Hepatocyte (in vitro differentiated cells): ENCODE measurements at regions not wholly inside any gene's neighbourhood (a gene's known extent, or its start where the extent isn't known, plus 50 kb on each side); places are given as distances from the start of the nearest gene placed in this dataset.

Source experiments
- DNase-seq: peaks from one replicate; pipeline ENCODE4 v3.0.0-alpha.2; 2016; ENCODE audit warnings: low spot score
- H2AFZ ChIP-seq: fragments of 200-600 bp; sonication (generic); 2 replicates; pipeline ENCODE4 v1.6.0; 2016; ENCODE audit warnings: antibody characterized with exemption, mild to moderate bottlenecking
- H3K27ac ChIP-seq: fragments of 200-600 bp; sonication (generic); 2 replicates; pipeline ENCODE4 v1.5.1; 2016; ENCODE audit warnings: mild to moderate bottlenecking
- H3K27me3 ChIP-seq: fragments of 200-600 bp; sonication (generic); 2 replicates; pipeline ENCODE4 v1.6.1; 2016
- H3K36me3 ChIP-seq: fragments of 200-600 bp; sonication (generic); replicated peaks from 2 replicates; pipeline ENCODE4 v1.5.1; 2016; ENCODE audit warnings: low read depth; ENCODE audit not compliant: insufficient read depth
- H3K4me1 ChIP-seq: fragments of 200-600 bp; sonication (generic); 2 replicates; pipeline ENCODE4 v1.5.1; 2016; ENCODE audit warnings: mild to moderate bottlenecking, moderate library complexity; ENCODE audit not compliant: insufficient read depth
- H3K4me2 ChIP-seq: fragments of 200-600 bp; sonication (generic); 2 replicates; pipeline ENCODE4 v1.6.0; 2016
- H3K4me3 ChIP-seq: fragments of 200-600 bp; sonication (generic); 2 replicates; pipeline ENCODE4 v1.5.1; 2016; ENCODE audit warnings: mild to moderate bottlenecking
- H3K79me2 ChIP-seq: fragments of 200-600 bp; sonication (generic); 2 replicates; pipeline ENCODE4 v1.6.0; 2017; ENCODE audit warnings: mild to moderate bottlenecking
- H3K9me2 ChIP-seq: fragments of 200-600 bp; sonication (generic); replicated peaks from 2 replicates; pipeline ENCODE4 v1.6.0; 2017; ENCODE audit warnings: mild to moderate bottlenecking; ENCODE audit not compliant: insufficient read depth
- H3K9me3 ChIP-seq: fragments of 200-600 bp; sonication (generic); 2 replicates; pipeline ENCODE4 v1.5.1; 2016; ENCODE audit warnings: low read depth, mild to moderate bottlenecking
- H4K20me1 ChIP-seq: fragments of 200-600 bp; sonication (generic); 2 replicates; pipeline ENCODE4 v1.6.0; 2016; ENCODE audit warnings: mild to moderate bottlenecking; ENCODE audit not compliant: insufficient read depth, poor library complexity, severe bottlenecking
- CTCF ChIP-seq: fragments of 200-600 bp; sonication (generic); IDR thresholded peaks from 2 replicates; pipeline ENCODE4 v1.5.1; 2016; ENCODE audit warnings: antibody characterized with exemption, mild to moderate bottlenecking; ENCODE audit not compliant: poor library complexity
- EZH2 ChIP-seq: fragments of 200-600 bp; sonication (generic); IDR thresholded peaks from 2 replicates; pipeline ENCODE4 v1.6.1; 2016; ENCODE audit warnings: antibody characterized with exemption, mild to moderate bottlenecking, borderline replicate concordance
- EZH2phosphoT487 ChIP-seq: fragments of 200-600 bp; sonication (generic); IDR thresholded peaks from one replicate; pipeline ENCODE4 v1.6.1; 2018; ENCODE audit warnings: antibody characterized with exemption, mild to moderate bottlenecking, low read depth, moderate library complexity; ENCODE audit not compliant: unreplicated experiment, severe bottlenecking
- WGBS: methylation state at CpG from one replicate; pipeline ENCODE4 v1.1.6; 2016; ENCODE audit warnings: low lambda C conversion rate; ENCODE audit errors: missing lambda C conversion rate; 5-methylcytosine and 5-hydroxymethylcytosine counted together

DNA sequence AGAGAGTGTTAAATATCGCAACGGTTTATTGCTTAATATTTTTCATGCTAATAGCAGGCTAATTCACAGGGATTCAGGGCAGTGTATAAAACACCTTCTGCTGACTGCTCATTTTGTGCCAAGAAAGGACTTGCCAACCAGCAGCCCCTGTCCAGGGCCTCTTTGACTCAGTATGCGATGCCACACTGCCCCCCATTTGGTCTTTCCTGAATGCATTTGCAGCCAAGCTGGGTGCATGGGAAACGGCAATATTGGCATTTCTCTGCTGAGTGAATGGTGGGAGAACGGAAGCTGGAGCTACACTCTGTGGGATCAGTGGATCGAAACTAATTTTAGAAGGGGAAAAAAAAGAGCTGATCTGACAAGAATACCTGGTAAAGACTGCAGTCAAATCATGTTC lies 152.9 kb upstream of the C16orf82 start:
- no peak for DNase-seq
- Histone ChIP-seq H3K9me3 (no peaks in the 10 kb centered on the region), H3K79me2 (no peaks in the 10 kb centered on the region), H3K27ac (no peak overlapping the region), H2AFZ (no peak overlapping the region), H3K36me3 (no peaks in the 10 kb centered on the region), H3K4me3 (no peak overlapping the region), H4K20me1 (no peaks in the 10 kb centered on the region), H3K4me2 (no peak overlapping the region), H3K9me2 (no peaks in the 10 kb centered on the region), H3K27me3 (no peaks in the 10 kb centered on the region), H3K4me1 (no peaks in the 10 kb centered on the region)
- WGBS: 88% methylated on average over 6 of the region's 6 CpGs
- TF ChIP-seq EZH2phosphoT487: no peak
- no peak for TF ChIP-seq CTCF
- no peak for TF ChIP-seq EZH2

GRCh38 chr16:26930786-26931581 lies 135.7 kb upstream of the C16orf82 start:
- no peaks in the 10 kb centered on the region for H4K20me1 ChIP-seq
- no peak overlapping the region for H3K27ac ChIP-seq
- no peaks in the 10 kb centered on the region for H3K79me2 ChIP-seq
- no peaks in the 10 kb centered on the region for H3K9me2 ChIP-seq
- H3K4me1 ChIP-seq: no peaks in the 10 kb centered on the region
- H3K9me3 ChIP-seq: no peaks in the 10 kb centered on the region
- no peaks in the 10 kb centered on the region for H3K36me3 ChIP-seq
- no peak for DNase-seq
- WGBS: 85% methylated on average over 10 of the region's 10 CpGs
- no peaks in the 10 kb centered on the region for H3K27me3 ChIP-seq
- H3K4me2 ChIP-seq: no peak overlapping the region
- TF ChIP-seq EZH2 (no peak), EZH2phosphoT487 (no peak), CTCF (no peak)
- no peak overlapping the region for H2AFZ ChIP-seq
- H3K4me3 ChIP-seq: no peak overlapping the region

DNA sequence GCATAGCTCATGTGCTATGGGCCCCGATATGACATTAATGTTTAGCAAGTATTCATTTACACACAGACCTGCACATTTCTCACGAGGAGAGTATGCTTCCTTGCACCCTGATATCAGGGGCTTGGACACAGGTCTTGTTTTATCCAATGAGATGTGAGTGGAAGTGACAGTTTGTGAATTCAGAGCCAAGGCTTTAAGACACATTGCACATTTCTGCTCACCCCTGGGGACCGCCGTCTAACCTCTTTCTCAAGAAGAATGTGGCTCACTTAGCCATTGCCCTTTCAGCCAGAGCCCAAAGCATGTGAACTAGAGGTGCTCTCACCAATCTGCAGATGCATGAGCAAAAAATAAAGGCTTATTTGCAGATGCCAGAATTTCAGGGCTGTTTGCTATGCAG lies 116.1 kb upstream of the C16orf82 start:
- Histone ChIP-seq H3K79me2 (no peaks in the 10 kb centered on the region), H3K9me3 (no peaks in the 10 kb centered on the region), H4K20me1 (no peaks in the 10 kb centered on the region), H2AFZ (no peak overlapping the region), H3K4me3 (no peak overlapping the region), H3K27ac (no peak overlapping the region), H3K27me3 (peaks cover 10% of the 10 kb centered on the region), H3K9me2 (no peaks in the 10 kb centered on the region), H3K36me3 (no peaks in the 10 kb centered on the region), H3K4me1 (no peaks in the 10 kb centered on the region), H3K4me2 (no peak overlapping the region)
- no peak for DNase-seq
- 81% methylated on average over 4 of the region's 4 CpGs for WGBS
- TF ChIP-seq EZH2phosphoT487 (no peak), CTCF (no peak), EZH2 (no peak)
